ENCODE measurements at regions not wholly inside any gene's neighbourhood (a gene's known extent, or its start where the extent isn't known, plus 50 kb on each side); places are given as distances from the start of the nearest gene placed in this dataset.

DNA sequence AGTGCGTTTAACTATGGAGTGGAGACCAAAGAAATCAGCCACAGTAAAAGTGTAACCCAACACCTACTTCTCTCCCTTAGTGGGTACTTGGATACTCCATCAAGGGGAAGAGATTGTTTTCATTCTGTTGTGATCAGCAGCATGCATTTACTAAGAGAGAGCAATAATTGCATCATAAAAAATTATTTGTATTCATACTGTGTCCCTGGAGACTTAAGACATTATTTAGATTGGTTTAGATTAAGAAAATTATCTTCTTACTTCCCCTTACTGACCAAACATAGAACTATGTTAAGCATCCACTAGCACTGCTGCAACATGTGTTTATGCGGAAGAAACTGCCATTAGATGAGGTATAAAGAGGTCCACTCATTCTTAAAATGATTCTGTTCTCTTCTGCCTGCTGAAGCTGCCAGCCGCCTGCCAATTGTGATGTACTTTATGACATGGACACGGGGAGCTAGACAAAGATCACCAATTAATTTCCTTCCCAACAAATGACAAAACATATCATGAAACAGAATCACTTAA is 738.5 kb downstream of the DIAPH3 start:
- Histone ChIP-seq H3K27me3 (ENCODE audit: insufficient read depth, poor library complexity, severe bottlenecking) (no peaks in the 10 kb centered on the region), H3K27ac (replicated peaks) (no peak overlapping the region), H3K4me3 (replicated peaks; ENCODE audit: insufficient read depth, low read length) (no peak overlapping the region)
- TF ChIP-seq SPI1 (IDR thresholded peaks at IDR 0.05; ENCODE audit: borderline replicate concordance, low read depth) (no peak), GABPA (IDR thresholded peaks at IDR 0.05; ENCODE audit: low read depth) (no peak), REST (IDR thresholded peaks at IDR 0.05; ENCODE audit: insufficient replicate concordance, low read depth) (no peak), POLR2AphosphoS5 (IDR thresholded peaks at IDR 0.05; ENCODE audit: low read depth) (no peak)
- TF ChIP-seq, protein P1, sequence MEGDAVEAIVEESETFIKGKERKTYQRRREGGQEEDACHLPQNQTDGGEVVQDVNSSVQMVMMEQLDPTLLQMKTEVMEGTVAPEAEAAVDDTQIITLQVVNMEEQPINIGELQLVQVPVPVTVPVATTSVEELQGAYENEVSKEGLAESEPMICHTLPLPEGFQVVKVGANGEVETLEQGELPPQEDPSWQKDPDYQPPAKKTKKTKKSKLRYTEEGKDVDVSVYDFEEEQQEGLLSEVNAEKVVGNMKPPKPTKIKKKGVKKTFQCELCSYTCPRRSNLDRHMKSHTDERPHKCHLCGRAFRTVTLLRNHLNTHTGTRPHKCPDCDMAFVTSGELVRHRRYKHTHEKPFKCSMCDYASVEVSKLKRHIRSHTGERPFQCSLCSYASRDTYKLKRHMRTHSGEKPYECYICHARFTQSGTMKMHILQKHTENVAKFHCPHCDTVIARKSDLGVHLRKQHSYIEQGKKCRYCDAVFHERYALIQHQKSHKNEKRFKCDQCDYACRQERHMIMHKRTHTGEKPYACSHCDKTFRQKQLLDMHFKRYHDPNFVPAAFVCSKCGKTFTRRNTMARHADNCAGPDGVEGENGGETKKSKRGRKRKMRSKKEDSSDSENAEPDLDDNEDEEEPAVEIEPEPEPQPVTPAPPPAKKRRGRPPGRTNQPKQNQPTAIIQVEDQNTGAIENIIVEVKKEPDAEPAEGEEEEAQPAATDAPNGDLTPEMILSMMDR (IDR thresholded peaks at IDR 0.05; ENCODE audit: insufficient read depth, low read length), result no peak
- no peak for DNase-seq (ENCODE audit: low read depth in 1 of 2, low spot score in 1 of 2)

DNA sequence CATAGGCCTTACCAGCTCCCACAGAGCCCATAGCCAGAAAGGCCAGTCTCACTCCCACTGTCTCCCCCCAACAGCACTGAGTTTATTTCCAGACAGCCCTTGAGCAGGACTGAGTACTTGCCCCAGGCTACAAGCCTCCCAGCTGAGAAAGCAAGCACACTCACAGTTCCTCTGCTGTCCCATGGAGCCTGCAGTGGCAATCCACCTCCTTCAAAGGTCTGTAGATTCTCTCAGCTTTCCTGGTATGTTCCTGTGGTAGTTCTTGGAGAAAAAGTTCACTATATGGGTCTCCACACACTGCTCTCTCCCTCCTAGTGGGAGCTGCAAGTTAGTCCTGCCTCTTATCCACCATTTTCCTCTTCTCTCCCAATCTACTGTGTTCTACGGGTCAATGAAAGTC is 728.7 kb downstream of the DIAPH3 start:
- Histone ChIP-seq H3K4me3 (replicated peaks; ENCODE audit: insufficient read depth, low read length) (no peak overlapping the region), H3K27me3 (ENCODE audit: insufficient read depth, poor library complexity, severe bottlenecking) (no peaks in the 10 kb centered on the region), H3K27ac (replicated peaks) (no peak overlapping the region)
- TF ChIP-seq, protein P1 (IDR thresholded peaks at IDR 0.05; ENCODE audit: insufficient read depth, low read length), result no peak
- TF ChIP-seq POLR2AphosphoS5 (IDR thresholded peaks at IDR 0.05; ENCODE audit: low read depth), result no peak
- TF ChIP-seq GABPA (IDR thresholded peaks at IDR 0.05; ENCODE audit: low read depth), result no peak
- no peak for DNase-seq (ENCODE audit: low read depth in 1 of 2, low spot score in 1 of 2)

DNA sequence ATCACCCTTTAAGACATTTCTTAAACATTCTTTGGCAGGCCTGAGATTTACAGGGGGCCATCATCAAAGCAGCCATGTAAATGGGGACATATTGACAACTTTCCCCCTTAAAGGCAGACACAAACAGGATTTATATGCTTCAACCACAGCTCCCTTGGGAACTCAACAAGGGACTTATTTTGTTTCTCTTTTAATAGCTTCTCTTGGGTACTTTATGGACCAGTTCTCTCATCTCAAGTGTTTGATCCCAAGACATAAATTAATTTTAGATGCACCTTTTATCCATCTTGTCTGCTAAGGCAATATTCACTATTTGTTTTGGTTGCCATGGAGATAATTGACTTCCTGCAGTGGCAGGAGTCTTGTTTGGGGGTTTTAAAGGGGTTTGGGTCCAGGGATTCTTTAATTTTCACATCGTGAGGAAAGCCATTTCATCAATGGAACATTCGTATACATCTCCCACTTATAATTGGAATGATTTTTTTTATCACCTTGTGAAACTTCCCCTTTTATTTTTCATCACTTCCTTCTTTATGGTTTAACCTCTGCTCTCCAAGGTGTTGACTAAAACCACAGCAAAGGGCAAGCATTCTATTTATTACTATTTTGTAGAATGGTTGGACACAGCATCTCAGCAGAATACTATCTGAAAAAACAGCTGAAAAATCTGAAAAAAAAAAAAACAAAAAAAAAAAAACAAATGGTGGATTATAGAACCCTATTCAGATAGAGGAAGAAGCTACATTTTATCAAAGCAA is 726.0 kb downstream of the DIAPH3 start:
- H3K27ac ChIP-seq (replicated peaks), result no peak overlapping the region
- H3K27me3 ChIP-seq (ENCODE audit: insufficient read depth, poor library complexity, severe bottlenecking), result no peaks in the 10 kb centered on the region
- no peak overlapping the region for H3K4me3 ChIP-seq (replicated peaks; ENCODE audit: insufficient read depth, low read length)
- DNase-seq (ENCODE audit: low read depth in 1 of 2, low spot score in 1 of 2), result peak in 1 of 2 experiments; percentile 30
- TF ChIP-seq SPI1 (IDR thresholded peaks at IDR 0.05; ENCODE audit: borderline replicate concordance, low read depth), result peak; percentile 84
- peak; percentile 93 for TF ChIP-seq REST (IDR thresholded peaks at IDR 0.05; ENCODE audit: insufficient replicate concordance, low read depth)
- TF ChIP-seq, protein P1 (IDR thresholded peaks at IDR 0.05; ENCODE audit: insufficient read depth, low read length), result no peak

All from HL-60 (cell line).